HEK293T (cell line): ENCODE measurements at regions not wholly inside any gene's neighbourhood (a gene's known extent, or its start where the extent isn't known, plus 50 kb on each side); places are given as distances from the start of the nearest gene placed in this dataset.

ENCODE experiments used
- BHLHE40 ChIP-seq: fragments of 450-650 bp; IDR thresholded peaks from 2 replicates; pipeline ENCODE4 v1.6.1; 2016; ENCODE audit warnings: mild to moderate bottlenecking, moderate library complexity, borderline replicate concordance
- SP1 ChIP-seq: fragments of 450-650 bp; IDR thresholded peaks from 2 replicates; pipeline ENCODE4 v1.6.1; 2017

GRCh38 chr2:111239107-111239506, 118.4 kb downstream of the BCL2L11 start:
- TF ChIP-seq BHLHE40 = no peak
- no peak for TF ChIP-seq SP1
